Panc1 (cell line): ENCODE measurements at regions not wholly inside any gene's neighbourhood (a gene's known extent, or its start where the extent isn't known, plus 50 kb on each side); places are given as distances from the start of the nearest gene placed in this dataset.

Experiments
- ATAC-seq: fragments of 200-7000 bp; cut with Tn5 transposase; 2 replicates; pipeline ENCODE4 v1.9.1; 2020; ENCODE audit warnings: mild to moderate bottlenecking, moderate library complexity
- BruUV-seq: library from RNA; stranded (reverse); fragments of 400-500 nt; replicated peaks from 2 replicates; lab custom pipeline; 2021; lab: Mats Ljungman, UMichigan
- CTCF ChIA-PET: fragments of 300-600 bp; sonication (Branson Sonifier 250); formaldehyde crosslinking; loops from one replicate; lab custom pipeline; 2022; ENCODE audit warnings: antibody characterized with exemption; lab: Charles Lee
- POLR2A ChIA-PET: fragments of 300-600 bp; sonication (Branson Sonifier 250); formaldehyde crosslinking; loops from one replicate; lab custom pipeline; 2022; ENCODE audit warnings: antibody characterized with exemption; lab: Charles Lee
- DNase-seq: peaks from one replicate; pipeline ENCODE4 v3.0.0-alpha.2; 2010; ENCODE audit warnings: low read depth, low spot score
- H3K27ac ChIP-seq: 2 replicates; pipeline ENCODE4 v1.5.1; 2011; ENCODE audit warnings: mild to moderate bottlenecking, low read length, inconsistent platforms
- H3K27me3 ChIP-seq: fragments of 200-500 bp; sonication (Bioruptor generic); 2 replicates; pipeline ENCODE4 v1.6.0; 2014; ENCODE audit warnings: low read length, inconsistent platforms; ENCODE audit not compliant: control insufficient read depth, insufficient read depth
- H3K36me3 ChIP-seq: fragments of 200-500 bp; sonication (Bioruptor generic); 2 replicates; pipeline ENCODE4 v1.5.1; 2014; ENCODE audit warnings: inconsistent platforms, mild to moderate bottlenecking, low read length, moderate library complexity; ENCODE audit not compliant: control insufficient read depth, insufficient read depth
- H3K4me1 ChIP-seq: 2 replicates; pipeline ENCODE4 v1.5.1; 2011; ENCODE audit warnings: inconsistent platforms, mild to moderate bottlenecking, low read length, moderate library complexity; ENCODE audit not compliant: control insufficient read depth, insufficient read depth
- H3K4me3 ChIP-seq, 2 experiments: 2 replicates each; pipeline ENCODE4 v1.5.1; 2011 to 2012; ENCODE audit warnings: low read depth in 2 of 2, low read length in 2 of 2, mild to moderate bottlenecking in 2 of 2, inconsistent platforms in 1 of 2, moderate library complexity in 1 of 2
- H3K9me3 ChIP-seq: fragments of 200-500 bp; sonication (Bioruptor generic); 2 replicates; pipeline ENCODE4 v1.5.1; 2014; ENCODE audit warnings: low read depth, mild to moderate bottlenecking, inconsistent platforms, low read length, moderate library complexity; ENCODE audit not compliant: control insufficient read depth, insufficient read depth
- POLR2AphosphoS5 ChIP-seq: IDR thresholded peaks from 2 replicates; pipeline ENCODE4 v1.6.1; 2012; ENCODE audit warnings: mild to moderate bottlenecking, low read depth, low read length, moderate library complexity
- REST ChIP-seq, 2 experiments: IDR thresholded peaks; 2 replicates each; pipeline ENCODE4 v1.6.1; 2011 to 2012; ENCODE audit warnings: low read depth in 2 of 2, control low read depth in 1 of 2, low read length in 1 of 2, mild to moderate bottlenecking in 1 of 2, moderate library complexity in 1 of 2; ENCODE audit not compliant: insufficient read depth in 1 of 2
- SIN3A ChIP-seq: IDR thresholded peaks from 2 replicates; pipeline ENCODE4 v1.6.1; 2012; ENCODE audit warnings: low read depth, mild to moderate bottlenecking, low read length, moderate library complexity, borderline replicate concordance; ENCODE audit not compliant: insufficient read depth
- TCF7L2 ChIP-seq: IDR thresholded peaks from 2 replicates; pipeline ENCODE4 v1.6.1; 2011; ENCODE audit warnings: mild to moderate bottlenecking, low read depth, low read length, inconsistent platforms
- in situ Hi-C: cut with HindIII; loops from 2 replicates; pipeline ENCODE4 v1.10.0; 2016; ENCODE audit warnings: low sequenced_read_pairs, low pct_unique_long_range_greater_than_20kb
- intact Hi-C: fragments of 100-400 bp; cut with micrococcal nuclease; formaldehyde crosslinking; loops from one replicate; pipeline ENCODE4 v1.10.0; 2022; ENCODE audit not compliant: unreplicated experiment
- TF ChIP-seq, protein P1 (sequence below): fragments of 450-650 bp; IDR thresholded peaks from 2 replicates; pipeline ENCODE4 v1.5.1; 2017; ENCODE audit warnings: mild to moderate bottlenecking

DNA sequence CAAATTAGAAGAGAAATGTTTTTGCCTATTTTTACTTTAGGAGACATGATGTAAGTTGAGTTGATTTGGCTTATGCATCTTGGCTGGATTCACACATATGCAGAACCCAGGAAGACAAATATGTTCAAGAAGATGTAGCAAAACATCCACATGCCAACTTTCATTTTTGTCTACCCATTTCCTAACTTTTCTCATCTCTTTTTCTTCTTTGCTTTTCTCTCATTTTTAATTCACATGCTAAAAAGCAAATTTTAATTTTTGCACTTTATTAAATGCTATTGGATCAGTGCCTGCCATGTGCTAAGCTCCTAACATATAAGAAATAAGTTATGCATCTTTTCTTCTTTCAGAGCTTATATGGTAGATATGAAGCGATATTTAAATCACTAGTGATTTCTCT lies 143.7 kb upstream of the GRM3 start:
- no peak for ATAC-seq
- ChIA-PET POLR2A (no interaction called here), CTCF (no interaction called here)
- no peak for DNase-seq
- no peaks in the 10 kb centered on the region for H3K9me3 ChIP-seq
- in situ Hi-C loops, result no loop called here
- intact Hi-C loops, result loop anchor here (5.0 kb wide), 1 partner anchor 312 kb away; no protein-coding TSS in a partner anchor
- BruUV-seq, result no TSS peak
- no peaks in the 10 kb centered on the region for H3K27me3 ChIP-seq
- no peaks in the 10 kb centered on the region for H3K4me1 ChIP-seq
- TF ChIP-seq POLR2AphosphoS5 (no peak), TCF7L2 (no peak), REST (IDR thresholded peaks at IDR 0.05; ENCODE audit: insufficient read depth in 1 of 2, low read depth in 2 of 2, low read length in 1 of 2) (no peak), SIN3A (no peak)
- TF ChIP-seq, protein P1, sequence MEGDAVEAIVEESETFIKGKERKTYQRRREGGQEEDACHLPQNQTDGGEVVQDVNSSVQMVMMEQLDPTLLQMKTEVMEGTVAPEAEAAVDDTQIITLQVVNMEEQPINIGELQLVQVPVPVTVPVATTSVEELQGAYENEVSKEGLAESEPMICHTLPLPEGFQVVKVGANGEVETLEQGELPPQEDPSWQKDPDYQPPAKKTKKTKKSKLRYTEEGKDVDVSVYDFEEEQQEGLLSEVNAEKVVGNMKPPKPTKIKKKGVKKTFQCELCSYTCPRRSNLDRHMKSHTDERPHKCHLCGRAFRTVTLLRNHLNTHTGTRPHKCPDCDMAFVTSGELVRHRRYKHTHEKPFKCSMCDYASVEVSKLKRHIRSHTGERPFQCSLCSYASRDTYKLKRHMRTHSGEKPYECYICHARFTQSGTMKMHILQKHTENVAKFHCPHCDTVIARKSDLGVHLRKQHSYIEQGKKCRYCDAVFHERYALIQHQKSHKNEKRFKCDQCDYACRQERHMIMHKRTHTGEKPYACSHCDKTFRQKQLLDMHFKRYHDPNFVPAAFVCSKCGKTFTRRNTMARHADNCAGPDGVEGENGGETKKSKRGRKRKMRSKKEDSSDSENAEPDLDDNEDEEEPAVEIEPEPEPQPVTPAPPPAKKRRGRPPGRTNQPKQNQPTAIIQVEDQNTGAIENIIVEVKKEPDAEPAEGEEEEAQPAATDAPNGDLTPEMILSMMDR, result no peak
- H3K27ac ChIP-seq, result no peak overlapping the region
- no peak overlapping the region for H3K4me3 ChIP-seq
- H3K36me3 ChIP-seq, result no peaks in the 10 kb centered on the region

DNA sequence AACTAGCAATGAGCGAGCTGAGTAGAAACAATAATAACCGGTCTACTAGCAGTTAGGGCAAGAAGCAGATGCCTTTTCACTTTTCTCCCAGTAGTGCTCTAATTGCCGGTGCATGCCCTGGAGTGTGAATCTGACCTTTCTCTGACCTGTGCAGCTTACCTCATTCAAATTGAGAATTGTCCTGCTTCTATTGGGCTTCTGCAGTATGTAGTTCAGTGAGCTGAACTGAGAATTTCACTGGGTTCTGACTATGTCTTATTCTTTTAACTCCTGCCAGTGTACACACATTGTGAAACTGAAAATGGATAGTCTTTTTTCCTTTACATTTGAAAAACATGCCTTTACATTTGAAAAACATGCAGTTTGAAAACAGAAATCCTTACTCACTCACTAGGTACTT lies 157.9 kb upstream of the GRM3 start:
- POLR2A ChIA-PET, result no interaction called here
- H3K27ac ChIP-seq, result no peak overlapping the region
- H3K4me1 ChIP-seq, result no peaks in the 10 kb centered on the region
- no peaks in the 10 kb centered on the region; the same call in 1 of the 2 replicates for H3K36me3 ChIP-seq
- no peaks in the 10 kb centered on the region for H3K9me3 ChIP-seq
- no peak for TF ChIP-seq POLR2AphosphoS5
- no peak overlapping the region for H3K4me3 ChIP-seq
- H3K27me3 ChIP-seq, result no peaks in the 10 kb centered on the region
- CTCF ChIA-PET, result no interaction called here
- in situ Hi-C loops (no loop called here), intact Hi-C loops (no loop called here)
- no peak for DNase-seq
- no peak for ATAC-seq
- BruUV-seq, result no TSS peak

DNA sequence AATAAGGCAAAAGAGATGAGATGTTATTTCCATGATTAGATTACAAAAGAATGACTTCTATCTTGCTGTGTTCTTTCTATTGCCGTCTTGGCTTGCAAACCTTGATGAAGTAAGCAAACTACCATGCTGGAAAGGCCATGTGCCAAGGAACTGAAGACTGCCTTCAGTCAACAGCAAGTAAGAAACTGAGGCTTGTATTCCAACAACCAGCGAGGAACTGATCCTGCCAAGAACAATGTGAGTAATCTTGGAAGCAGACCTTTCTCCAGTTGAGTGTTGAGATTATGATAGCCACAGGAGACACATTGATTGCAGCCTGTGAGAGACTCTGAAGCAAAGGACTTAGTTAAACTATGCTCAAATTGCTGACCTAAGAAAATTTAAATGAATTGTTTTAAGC lies 164.6 kb upstream of the GRM3 start:
- ATAC-seq (no peak), DNase-seq (no peak)
- no peak overlapping the region for H3K27ac ChIP-seq
- no peaks in the 10 kb centered on the region for H3K27me3 ChIP-seq
- ChIA-PET POLR2A (no interaction called here), CTCF (no interaction called here)
- BruUV-seq, result no TSS peak
- TF ChIP-seq, protein P1, result no peak
- TF ChIP-seq REST (IDR thresholded peaks at IDR 0.05; ENCODE audit: insufficient read depth in 1 of 2, low read depth in 2 of 2, low read length in 1 of 2), result no peak
- TF ChIP-seq SIN3A, result no peak
- no peak for TF ChIP-seq POLR2AphosphoS5
- TF ChIP-seq TCF7L2, result no peak
- intact Hi-C loops (loop anchor here (10.0 kb wide), 1 partner anchor 426 kb away; no protein-coding TSS in a partner anchor), in situ Hi-C loops (no loop called here)
- H3K4me3 ChIP-seq, result no peak overlapping the region
- no peaks in the 10 kb centered on the region for H3K9me3 ChIP-seq
- H3K36me3 ChIP-seq, result no peaks in the 10 kb centered on the region
- no peaks in the 10 kb centered on the region for H3K4me1 ChIP-seq
